HCT116 (cell line): ENCODE measurements at regions not wholly inside any gene's neighbourhood (a gene's known extent, or its start where the extent isn't known, plus 50 kb on each side); places are given as distances from the start of the nearest gene placed in this dataset.

Source experiments
- ATAC-seq: fragments of 200-7000 bp; cut with Tn5 transposase; 2 replicates; pipeline ENCODE4 v1.9.1; 2020; ENCODE audit warnings: mild to moderate bottlenecking, moderate library complexity
- BruUV-seq: library from RNA; stranded (reverse); fragments of 400-500 nt; replicated peaks from 2 replicates; lab custom pipeline; 2021; lab: Mats Ljungman, UMichigan
- CTCF ChIA-PET: fragments of 300-600 bp; sonication (Branson Sonifier 250); formaldehyde crosslinking; loops from one replicate; lab custom pipeline; 2021; ENCODE audit warnings: antibody characterized with exemption; lab: Charles Lee
- POLR2A ChIA-PET: fragments of 300-600, 350-600 bp; sonication (Branson Sonifier 250); formaldehyde crosslinking; loops from one replicate; lab custom pipeline; 2021; ENCODE audit warnings: antibody characterized with exemption; lab: Charles Lee
- RAD21 ChIA-PET, 2 experiments: fragments of 300-600 bp; sonication (Branson Sonifier 250); formaldehyde crosslinking; loops; one replicate each; lab custom pipeline; 2023; ENCODE audit warnings: low total read pairs in 2 of 2; ENCODE audit not compliant: uncharacterized antibody in 2 of 2, unreplicated experiment in 2 of 2, low non-redundant PET in 1 of 2; lab: Charles Lee
- DNase-seq: peaks from one replicate; pipeline ENCODE4 v3.0.0-alpha.2; 2010; ENCODE audit warnings: low read depth, low spot score
- H2AFZ ChIP-seq: fragments of 200-600 bp; shearing (Covaris generic), sonication (generic); 2 replicates; pipeline ENCODE4 v1.6.1; 2017; ENCODE audit warnings: low read depth, mixed run types, mixed read lengths, antibody characterized with exemption, low read length; ENCODE audit not compliant: poor library complexity, severe bottlenecking
- H3K27ac ChIP-seq: 2 replicates; pipeline ENCODE4 v1.5.1; 2012; ENCODE audit warnings: low read depth, low read length
- H3K27me3 ChIP-seq: fragments of 200-600 bp; sonication (generic); 2 replicates; pipeline ENCODE4 v1.6.1; 2016; ENCODE audit warnings: mixed run types, low read length, mixed read lengths; ENCODE audit not compliant: insufficient read depth
- H3K36me3 ChIP-seq, 2 experiments: fragments of 200-500 bp in 1 of 2; fragments of 200-600 bp in 1 of 2; sonication (Bioruptor generic) in 1 of 2; sonication (generic) in 1 of 2; 2 replicates each; pipeline versions ENCODE4 v1.5.1 to v1.6.1; 2014 to 2016; ENCODE audit warnings: low read length in 2 of 2, inconsistent platforms in 1 of 2, mixed read lengths in 1 of 2, mixed run types in 1 of 2; ENCODE audit not compliant: insufficient read depth in 2 of 2, control insufficient read depth in 1 of 2
- H3K4me1 ChIP-seq, 2 experiments: fragments of 200-600 bp in 1 of 2; sonication (generic) in 1 of 2; 2 replicates each; pipeline versions ENCODE4 v1.5.1 to v1.6.1; 2012 to 2017; ENCODE audit warnings: low read length in 2 of 2, inconsistent platforms in 1 of 2, mild to moderate bottlenecking in 1 of 2, mixed read lengths in 1 of 2, mixed run types in 1 of 2, moderate library complexity in 1 of 2; ENCODE audit not compliant: insufficient read depth in 2 of 2, control insufficient read depth in 1 of 2
- H3K4me2 ChIP-seq: fragments of 200-600 bp; sonication (generic); 2 replicates; pipeline ENCODE4 v1.6.1; 2017; ENCODE audit warnings: mixed run types, low read length, mixed read lengths
- H3K4me3 ChIP-seq, 2 experiments: fragments of 200-600 bp in 1 of 2; sonication (generic) in 1 of 2; replicated peaks in 1 of 2; 2 replicates each; pipeline ENCODE4 v1.5.1; 2011 to 2016; ENCODE audit warnings: low read length in 2 of 2, control low read depth in 1 of 2, low read depth in 1 of 2, mild to moderate bottlenecking in 1 of 2, mixed read lengths in 1 of 2, mixed run types in 1 of 2
- H3K79me2 ChIP-seq: fragments of 200-600 bp; sonication (generic); 2 replicates; pipeline ENCODE4 v1.6.1; 2017; ENCODE audit warnings: mild to moderate bottlenecking, mixed run types, low read length, moderate library complexity, mixed read lengths; ENCODE audit not compliant: insufficient read depth
- H3K9ac ChIP-seq: fragments of 200-600 bp; sonication (generic); 2 replicates; pipeline ENCODE4 v1.6.1; 2016; ENCODE audit warnings: low read length, mixed read lengths
- H3K9me2 ChIP-seq: fragments of 200-600 bp; sonication (generic), shearing (Covaris generic); 2 replicates; pipeline ENCODE4 v1.6.1; 2017; ENCODE audit warnings: mixed run types, mild to moderate bottlenecking, moderate library complexity; ENCODE audit not compliant: insufficient read depth
- H3K9me3 ChIP-seq, 2 experiments: fragments of 200-500 bp in 1 of 2; fragments of 200-600 bp in 1 of 2; sonication (Bioruptor generic) in 1 of 2; sonication (generic) in 1 of 2; 2 replicates each; pipeline ENCODE4 v1.6.1; 2014 to 2017; ENCODE audit warnings: low read length in 2 of 2, mixed read lengths in 2 of 2, inconsistent platforms in 1 of 2, low read depth in 1 of 2, mild to moderate bottlenecking in 1 of 2, mixed run types in 1 of 2, moderate library complexity in 1 of 2; ENCODE audit not compliant: control insufficient read depth in 1 of 2, insufficient read depth in 1 of 2
- H4K20me1 ChIP-seq: fragments of 200-600 bp; sonication (generic), shearing (Covaris generic); 2 replicates; pipeline ENCODE4 v1.6.1; 2017; ENCODE audit warnings: mixed run types, mild to moderate bottlenecking, moderate library complexity; ENCODE audit not compliant: insufficient read depth
- ATF3 ChIP-seq: IDR thresholded peaks from 2 replicates; pipeline ENCODE4 v1.6.1; 2012
- CBX3 ChIP-seq: IDR thresholded peaks from 2 replicates; pipeline ENCODE4 v1.6.1; 2012; ENCODE audit warnings: low read depth
- CEBPB ChIP-seq: IDR thresholded peaks from 2 replicates; pipeline ENCODE4 v1.6.1; 2012; ENCODE audit warnings: low read depth
- CTCF ChIP-seq, 3 experiments: fragments of 200-600 bp in 1 of 3; sonication (generic) in 1 of 3; IDR thresholded peaks in 2 of 3; conservative IDR thresholded peaks in 1 of 3; 2 replicates each; pipeline ENCODE4 v1.5.1; 2012 to 2017; ENCODE audit warnings: low read depth in 2 of 3, low read length in 2 of 3, antibody characterized with exemption in 1 of 3, borderline replicate concordance in 1 of 3, control low read depth in 1 of 3, mild to moderate bottlenecking in 1 of 3, mixed read lengths in 1 of 3, mixed run types in 1 of 3, moderate library complexity in 1 of 3; ENCODE audit not compliant: insufficient read depth in 1 of 3
- EGR1 ChIP-seq: IDR thresholded peaks from 2 replicates; pipeline ENCODE4 v1.6.1; 2012; ENCODE audit warnings: low read depth
- EZH2 ChIP-seq: fragments of 200-600 bp; sonication (generic); IDR thresholded peaks from 2 replicates; pipeline ENCODE4 v1.6.1; 2017; ENCODE audit warnings: antibody characterized with exemption, mixed run types
- JUND ChIP-seq: IDR thresholded peaks from 2 replicates; pipeline ENCODE4 v1.6.1; 2012
- MAX ChIP-seq: IDR thresholded peaks from 2 replicates; pipeline ENCODE4 v1.6.1; 2012
- POLR2A ChIP-seq: IDR thresholded peaks from 2 replicates; pipeline ENCODE4 v1.7.0; 2011; ENCODE audit warnings: borderline replicate concordance; ENCODE audit not compliant: insufficient read depth, insufficient read length; ENCODE audit errors: extremely low read depth
- REST ChIP-seq: IDR thresholded peaks from 2 replicates; pipeline ENCODE4 v1.6.1; 2012; ENCODE audit warnings: low read depth
- SIN3A ChIP-seq: IDR thresholded peaks from 2 replicates; pipeline ENCODE4 v1.6.1; 2012; ENCODE audit warnings: low read depth
- SRF ChIP-seq: IDR thresholded peaks from 2 replicates; pipeline ENCODE4 v1.6.1; 2012; ENCODE audit warnings: low read depth
- TCF7L2 ChIP-seq: IDR thresholded peaks from 2 replicates; pipeline ENCODE4 v1.7.0; 2011; ENCODE audit warnings: borderline replicate concordance, inconsistent platforms; ENCODE audit not compliant: insufficient read depth, insufficient read length; ENCODE audit errors: extremely low read depth
- ZBTB33 ChIP-seq: IDR thresholded peaks from 2 replicates; pipeline ENCODE4 v1.6.1; 2011; ENCODE audit warnings: mild to moderate bottlenecking, low read length, moderate library complexity; ENCODE audit not compliant: insufficient replicate concordance; ENCODE audit errors: extremely low read depth
- ZFX ChIP-seq: fragments of 450-650 bp; IDR thresholded peaks from 2 replicates; pipeline ENCODE4 v1.6.1; 2017
- intact Hi-C: fragments of 100-400 bp; cut with micrococcal nuclease; formaldehyde crosslinking; loops from 2 replicates; pipeline ENCODE4 v1.10.0; 2022

GRCh38 chr3:117881210-117881609 is 1153.4 kb downstream of the IGSF11 start:
- RAD21 ChIA-PET, result no interaction called here
- Histone ChIP-seq H3K79me2 (no peaks in the 10 kb centered on the region), H3K4me2 (no peak overlapping the region), H3K9me2 (no peaks in the 10 kb centered on the region), H4K20me1 (no peaks in the 10 kb centered on the region), H3K4me1 (no peaks in the 10 kb centered on the region), H3K27me3 (peaks cover 4% of the 10 kb centered on the region; the same call in 1 of the 2 replicates), H2AFZ (no peak overlapping the region), H3K9me3 (no peaks in the 10 kb centered on the region), H3K4me3 (no peak overlapping the region), H3K27ac (no peak overlapping the region), H3K36me3 (no peaks in the 10 kb centered on the region), H3K9ac (no peak overlapping the region)
- intact Hi-C loops, result no loop called here
- CTCF ChIA-PET, result no interaction called here
- POLR2A ChIA-PET, result no interaction called here
- BruUV-seq, result no TSS peak
- DNase-seq (no peak), ATAC-seq (no peak)
- no peak for TF ChIP-seq MAX
- TF ChIP-seq SIN3A, result no peak
- no peak for TF ChIP-seq ZFX
- TF ChIP-seq CEBPB, result no peak
- no peak for TF ChIP-seq ZBTB33
- TF ChIP-seq EZH2, result no peak
- no peak for TF ChIP-seq EGR1
- TF ChIP-seq SRF, result no peak
- TF ChIP-seq ATF3, result no peak
- no peak for TF ChIP-seq CBX3
- TF ChIP-seq REST, result no peak
- TF ChIP-seq JUND, result no peak
- no peak for TF ChIP-seq CTCF (IDR thresholded peaks at IDR 0.05 in 2 of 3, conservative IDR thresholded peaks at IDR 0.05 in 1 of 3; ENCODE audit: borderline replicate concordance in 1 of 3, insufficient read depth in 1 of 3, low read depth in 2 of 3, low read length in 2 of 3)
- TF ChIP-seq TCF7L2, result no peak
- TF ChIP-seq POLR2A, result no peak
